ENCODE measurements at regions not wholly inside any gene's neighbourhood (a gene's known extent, or its start where the extent isn't known, plus 50 kb on each side); places are given as distances from the start of the nearest gene placed in this dataset.

GRCh38 chr4:151992332-151993154 is 231.7 kb upstream of the GATB start:
- H3K9me3 ChIP-seq (ENCODE audit: severe bottlenecking) = no peaks in the 10 kb centered on the region
- TF ChIP-seq CTCF (IDR thresholded peaks at IDR 0.05; ENCODE audit: poor library complexity, severe bottlenecking) = no peak
- no peak overlapping the region for H3K27ac ChIP-seq (ENCODE audit: poor library complexity, severe bottlenecking)
- H3K27me3 ChIP-seq (ENCODE audit: insufficient read depth, poor library complexity, severe bottlenecking) = no peaks in the 10 kb centered on the region
- ATAC-seq (ENCODE audit: low read depth) (0 out of 3 replicates have a peak, but pooled peaks have one; percentile 21), DNase-seq (ENCODE audit: low spot score) (no peak)
- no peak overlapping the region for H3K4me3 ChIP-seq (ENCODE audit: severe bottlenecking)
- no peaks in the 10 kb centered on the region for H3K36me3 ChIP-seq (ENCODE audit: low read depth)
- peaks cover 24% of the 10 kb centered on the region for H3K4me1 ChIP-seq (ENCODE audit: insufficient read depth, poor library complexity, severe bottlenecking)

- H3K4me3 ChIP-seq (ENCODE audit: severe bottlenecking) = no peak overlapping the region
- H3K36me3 ChIP-seq (ENCODE audit: low read depth) = no peaks in the 10 kb centered on the region
- H3K27me3 ChIP-seq (ENCODE audit: insufficient read depth, poor library complexity, severe bottlenecking) = no peaks in the 10 kb centered on the region
- H3K4me1 ChIP-seq (ENCODE audit: insufficient read depth, poor library complexity, severe bottlenecking) = peaks cover 24% of the 10 kb centered on the region
- no peak overlapping the region for H3K27ac ChIP-seq (ENCODE audit: poor library complexity, severe bottlenecking)
- no peak for TF ChIP-seq CTCF (IDR thresholded peaks at IDR 0.05; ENCODE audit: poor library complexity, severe bottlenecking)
- DNase-seq (ENCODE audit: low spot score) = no peak
- no peaks in the 10 kb centered on the region for H3K9me3 ChIP-seq (ENCODE audit: severe bottlenecking)
- ATAC-seq (ENCODE audit: low read depth) = no peak
These were observed 231.0 kb upstream of the GATB start for GRCh38 chr4:151991884-151992167.

GRCh38 chr4:151991001-151991883 is 230.4 kb upstream of the GATB start:
- Histone ChIP-seq H3K27ac (ENCODE audit: poor library complexity, severe bottlenecking) (peak overlapping the region; percentile 68), H3K4me1 (ENCODE audit: insufficient read depth, poor library complexity, severe bottlenecking) (peaks cover 24% of the 10 kb centered on the region), H3K9me3 (ENCODE audit: severe bottlenecking) (no peaks in the 10 kb centered on the region), H3K4me3 (ENCODE audit: severe bottlenecking) (no peak overlapping the region), H3K36me3 (ENCODE audit: low read depth) (no peaks in the 10 kb centered on the region), H3K27me3 (ENCODE audit: insufficient read depth, poor library complexity, severe bottlenecking) (no peaks in the 10 kb centered on the region)
- DNase-seq (ENCODE audit: low spot score) (no peak), ATAC-seq (ENCODE audit: low read depth) (no peak)
- TF ChIP-seq CTCF (IDR thresholded peaks at IDR 0.05; ENCODE audit: poor library complexity, severe bottlenecking) = no peak

- Histone ChIP-seq H3K4me1 (ENCODE audit: insufficient read depth, poor library complexity, severe bottlenecking) (peaks cover 24% of the 10 kb centered on the region), H3K9me3 (ENCODE audit: severe bottlenecking) (no peaks in the 10 kb centered on the region), H3K27ac (ENCODE audit: poor library complexity, severe bottlenecking) (peak overlapping the region; percentile 68), H3K36me3 (ENCODE audit: low read depth) (no peaks in the 10 kb centered on the region), H3K27me3 (ENCODE audit: insufficient read depth, poor library complexity, severe bottlenecking) (no peaks in the 10 kb centered on the region), H3K4me3 (ENCODE audit: severe bottlenecking) (no peak overlapping the region)
- ATAC-seq (ENCODE audit: low read depth) = peak; percentile 93
- DNase-seq (ENCODE audit: low spot score) = no peak
- TF ChIP-seq CTCF (IDR thresholded peaks at IDR 0.05; ENCODE audit: poor library complexity, severe bottlenecking) = no peak
These were observed 229.4 kb upstream of the GATB start for GRCh38 chr4:151990201-151990600.
